SIG-M5 treated with dmso at 0.1 percent for 504 hours (cell line): ENCODE measurements at regions not wholly inside any gene's neighbourhood (a gene's known extent, or its start where the extent isn't known, plus 50 kb on each side); places are given as distances from the start of the nearest gene placed in this dataset.

ENCODE experiments used
- DNase-seq: peaks from one replicate; lab custom pipeline; 2025; ENCODE audit not compliant: unreplicated experiment; lab: John Stamatoyannopoulos, UW

DNA sequence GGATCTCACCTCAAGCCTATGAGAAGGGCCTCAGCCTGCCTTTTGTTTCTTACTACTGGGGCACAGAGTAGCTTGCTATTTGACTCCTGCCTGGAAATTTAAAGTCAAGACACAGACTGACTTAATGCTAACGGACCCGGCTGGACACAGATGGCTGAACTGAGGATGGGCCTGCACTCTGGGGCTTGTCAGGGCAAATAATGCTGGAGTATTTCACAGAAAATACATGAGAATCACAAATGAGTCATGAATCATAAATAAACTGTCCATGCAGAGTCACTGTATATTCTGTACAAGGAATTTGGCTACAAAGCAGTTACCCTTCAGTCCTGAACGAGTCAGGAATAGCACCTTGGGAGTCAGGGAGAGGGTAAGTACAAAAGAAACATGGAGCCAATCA is 683.2 kb upstream of the FOXG1 start:
- DNase-seq, result no peak

DNA sequence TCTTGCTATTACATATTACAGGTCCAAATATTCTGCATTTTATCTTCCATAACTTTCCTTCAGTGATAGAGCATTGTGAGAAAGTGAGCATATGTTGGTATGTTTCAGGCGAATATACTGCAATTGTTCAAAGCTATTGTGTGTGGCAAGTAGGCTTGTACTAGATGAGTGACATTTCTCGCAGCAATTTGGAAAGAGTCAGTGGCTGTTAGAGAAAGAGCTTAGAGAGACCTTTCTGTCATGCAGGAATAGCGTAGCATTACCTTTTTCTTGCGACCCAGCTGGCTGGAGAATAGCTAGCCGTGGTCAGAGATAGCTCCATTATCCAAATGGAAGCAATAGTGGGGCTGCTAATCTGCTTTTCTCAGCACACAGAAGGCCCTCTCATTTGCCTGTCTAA is 678.5 kb upstream of the FOXG1 start:
- DNase-seq, result no peak

DNA sequence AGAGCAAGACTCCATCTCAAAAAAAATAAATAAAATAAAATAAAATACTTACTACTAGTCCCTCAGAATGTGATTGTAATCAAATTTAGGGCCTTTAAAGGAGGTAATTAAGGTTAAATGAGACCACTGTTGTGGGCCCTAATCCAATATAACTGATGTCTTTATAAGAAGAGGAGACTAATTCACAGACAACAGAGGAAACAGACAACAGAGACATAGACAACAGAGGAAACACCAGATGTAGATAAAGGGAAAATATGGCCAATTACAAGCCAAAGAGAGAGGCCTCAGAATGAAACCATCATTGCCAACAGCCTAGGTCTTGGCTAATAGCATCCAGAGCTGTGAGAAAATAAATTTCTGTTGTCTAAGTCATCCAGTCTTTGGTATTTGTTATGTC is 669.0 kb upstream of the FOXG1 start:
- no peak for DNase-seq

DNA sequence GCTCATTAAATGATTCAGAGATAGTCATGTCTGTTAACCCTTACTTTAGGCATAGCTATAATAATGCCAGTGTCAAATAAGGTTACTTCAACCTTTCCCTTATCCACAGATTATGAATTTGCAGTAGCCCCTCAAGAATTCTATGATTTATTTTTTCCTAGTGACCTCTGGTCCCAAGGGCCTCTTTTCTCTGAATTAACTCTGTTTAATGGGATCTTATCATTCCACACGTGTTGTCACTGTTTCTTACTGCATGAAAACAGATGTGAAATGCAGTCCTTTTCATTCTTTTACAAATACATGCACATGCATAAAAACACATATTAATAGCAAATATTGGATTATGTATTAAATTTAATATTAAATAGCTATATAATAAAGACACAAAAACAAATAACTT is 667.7 kb upstream of the FOXG1 start:
- no peak for DNase-seq

DNA sequence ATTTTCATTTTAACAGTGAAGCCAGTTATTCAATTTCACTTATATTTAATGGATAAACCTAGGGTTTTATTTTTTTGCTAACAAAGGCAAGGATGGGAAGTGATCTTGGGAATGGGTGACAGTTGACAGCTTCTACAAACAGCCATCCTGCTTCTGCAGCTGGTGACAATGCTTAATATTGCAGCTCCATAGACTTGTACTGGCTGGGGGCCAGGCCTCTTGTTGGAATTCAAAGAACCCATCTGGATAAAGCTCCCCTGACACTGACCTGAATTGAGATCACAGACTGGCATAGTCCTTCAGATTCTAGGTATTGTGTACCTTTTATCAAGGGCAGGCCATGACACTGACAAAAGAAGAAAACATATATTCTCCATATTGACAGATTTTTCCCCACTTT is 664.6 kb upstream of the FOXG1 start:
- DNase-seq, result no peak

DNA sequence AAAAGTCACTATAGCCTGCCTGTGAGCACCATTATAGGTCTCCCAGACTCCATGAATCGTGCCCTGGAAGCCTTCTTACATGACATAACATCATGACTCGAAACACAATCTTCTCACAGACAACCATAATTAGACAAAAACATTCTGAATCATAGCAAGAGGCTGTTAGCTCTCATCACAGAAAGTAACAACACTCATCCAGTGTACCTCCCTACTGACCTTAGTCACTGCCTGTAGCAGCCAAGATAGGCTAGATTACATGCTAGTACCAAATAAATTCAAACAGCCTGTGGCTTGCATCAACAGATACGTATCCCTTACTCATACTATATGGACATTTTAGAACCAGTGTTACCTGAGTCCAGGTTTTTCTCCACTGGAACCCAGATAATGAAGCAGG is 663.8 kb upstream of the FOXG1 start:
- no peak for DNase-seq

DNA sequence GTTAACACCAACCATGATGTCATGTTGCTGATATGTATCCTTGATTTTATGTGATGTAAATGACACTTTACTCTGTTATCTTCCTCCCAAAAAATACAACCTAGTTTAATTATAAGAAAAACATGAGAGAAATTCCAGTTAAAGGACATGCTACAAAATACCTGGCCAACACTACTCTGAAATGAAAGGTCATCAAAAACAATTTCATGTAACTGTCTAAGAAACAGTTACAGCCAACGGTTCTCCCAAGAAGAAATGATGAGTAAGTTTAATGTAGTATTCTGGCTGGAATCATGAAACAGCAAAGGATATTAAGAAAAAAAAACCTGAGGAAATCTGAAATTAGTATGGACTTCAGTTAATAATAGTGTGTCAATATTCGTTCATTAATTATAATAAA is 653.3 kb upstream of the FOXG1 start:
- no peak for DNase-seq

DNA sequence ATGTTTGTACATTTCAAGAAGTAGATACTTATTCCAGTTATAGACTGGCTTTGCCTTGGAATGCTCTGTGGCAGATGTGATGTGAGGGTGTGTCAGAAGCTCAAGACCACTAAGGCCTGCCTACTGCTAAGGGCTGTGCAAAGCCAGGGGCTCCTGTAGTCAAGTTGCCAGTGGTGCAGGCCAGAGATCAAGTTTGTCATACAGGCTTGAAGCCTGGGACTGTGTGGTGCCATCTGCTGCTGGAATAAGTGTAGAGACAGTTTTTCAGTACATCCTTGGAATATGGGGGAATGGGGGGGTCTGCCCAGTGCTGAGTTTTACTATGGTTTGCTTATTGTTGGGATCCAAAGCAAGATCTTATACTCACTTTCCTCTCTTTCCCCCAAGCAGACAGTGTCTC is 649.9 kb upstream of the FOXG1 start:
- no peak for DNase-seq

DNA sequence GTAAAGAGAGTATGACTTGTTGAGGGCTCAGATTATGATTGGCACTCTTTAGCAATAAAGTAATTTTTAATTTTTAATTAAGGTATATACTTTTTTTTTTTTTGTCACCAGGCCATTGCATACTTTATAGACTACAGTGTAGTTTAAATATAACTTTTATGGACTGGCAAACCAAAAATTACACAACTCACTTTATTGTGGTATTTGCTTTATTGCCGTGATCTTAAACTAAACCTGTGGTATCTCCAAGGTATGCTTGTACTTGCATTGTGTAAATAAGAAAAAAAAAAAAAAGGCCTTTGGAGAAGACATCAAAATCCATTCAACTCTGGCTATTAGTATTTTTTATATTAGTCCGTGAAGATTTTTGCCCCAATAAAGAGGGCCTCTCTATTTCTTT is 646.7 kb upstream of the FOXG1 start:
- no peak for DNase-seq

DNA sequence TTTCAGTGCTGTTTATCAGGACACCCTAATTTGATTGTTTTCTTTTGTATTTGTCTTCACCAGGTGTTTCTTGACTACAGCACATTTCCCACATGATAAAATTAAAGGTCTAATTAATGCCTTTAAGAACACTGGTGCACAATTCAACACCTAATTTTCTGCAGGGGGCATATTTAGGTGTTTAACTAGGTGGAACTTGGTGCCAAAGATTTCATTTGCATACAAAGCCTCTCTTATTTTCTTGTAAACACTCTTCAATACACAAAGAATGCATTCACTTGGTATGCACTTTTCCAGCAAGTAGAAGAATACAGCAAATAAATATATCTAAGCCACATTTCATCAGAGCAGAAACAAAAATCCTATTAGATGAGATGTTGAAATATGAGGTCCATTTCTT is 646.2 kb upstream of the FOXG1 start:
- no peak for DNase-seq

DNA sequence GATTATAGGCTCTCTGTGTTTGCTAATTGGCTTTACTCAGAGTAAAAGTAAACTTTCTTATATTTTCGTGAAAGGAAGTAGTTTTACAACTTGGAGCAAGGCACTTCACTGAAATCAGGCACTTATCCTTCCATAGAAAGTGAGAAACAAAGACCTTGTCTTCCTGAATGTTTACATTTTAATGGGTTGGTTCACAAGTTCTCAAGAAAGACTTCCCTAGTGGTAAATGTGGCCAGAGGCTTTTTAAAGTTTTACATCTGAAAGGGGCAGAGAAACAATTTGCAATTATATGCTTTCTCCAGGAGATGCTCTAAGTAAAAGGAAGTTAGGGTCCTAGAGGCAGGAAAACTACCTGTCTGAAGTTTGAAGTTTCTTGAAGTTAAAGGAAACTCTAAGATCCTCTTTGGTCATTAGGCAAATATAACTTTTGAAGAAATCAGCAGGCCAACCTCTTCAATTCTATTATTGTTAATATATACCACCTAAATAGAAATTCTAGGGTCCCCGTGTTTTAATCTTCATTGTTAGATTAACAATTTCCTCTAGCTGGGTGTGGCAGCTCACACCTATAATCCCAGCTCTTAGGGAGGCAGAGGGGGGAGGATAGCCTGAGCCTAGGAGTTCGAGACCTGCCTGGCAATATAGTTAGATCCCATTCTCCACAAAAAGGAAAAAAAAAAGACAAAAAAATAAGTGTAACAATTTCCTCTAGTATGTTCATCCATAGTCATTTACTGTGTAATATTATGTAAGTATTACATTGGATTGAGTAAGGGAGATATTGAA is 644.9 kb upstream of the FOXG1 start:
- DNase-seq, result no peak

DNA sequence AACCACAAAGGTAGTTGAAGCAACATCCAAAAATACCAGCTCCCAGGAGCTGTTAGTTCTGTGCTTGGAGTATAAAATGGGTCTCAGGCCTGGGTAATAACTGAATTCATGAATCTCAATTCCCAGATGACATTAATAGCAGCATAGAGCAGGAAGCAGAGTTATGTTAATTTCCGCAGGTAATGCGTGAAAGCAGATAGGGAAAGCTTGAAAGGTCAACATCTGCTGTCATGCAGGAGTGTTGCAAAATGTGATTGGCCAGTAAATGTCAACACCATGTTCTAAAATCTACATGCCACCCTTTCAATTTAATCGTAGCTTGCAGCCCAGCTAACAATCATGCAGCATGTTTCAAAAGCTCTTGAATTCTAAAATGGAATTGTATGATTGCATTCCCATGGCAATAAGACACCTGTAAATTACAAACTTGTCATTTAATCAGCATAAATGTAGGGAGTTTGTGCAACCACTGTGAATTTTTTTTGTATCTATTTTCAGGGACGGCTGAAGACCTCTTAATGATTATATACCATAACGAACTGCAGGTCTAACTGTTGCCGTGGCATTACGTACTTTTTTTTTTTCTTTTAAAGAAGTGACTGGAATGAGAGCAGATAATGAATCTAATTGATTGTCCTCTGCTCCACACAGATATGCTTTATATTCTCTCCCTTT is 635.8 kb upstream of the FOXG1 start:
- DNase-seq, result no peak

DNA sequence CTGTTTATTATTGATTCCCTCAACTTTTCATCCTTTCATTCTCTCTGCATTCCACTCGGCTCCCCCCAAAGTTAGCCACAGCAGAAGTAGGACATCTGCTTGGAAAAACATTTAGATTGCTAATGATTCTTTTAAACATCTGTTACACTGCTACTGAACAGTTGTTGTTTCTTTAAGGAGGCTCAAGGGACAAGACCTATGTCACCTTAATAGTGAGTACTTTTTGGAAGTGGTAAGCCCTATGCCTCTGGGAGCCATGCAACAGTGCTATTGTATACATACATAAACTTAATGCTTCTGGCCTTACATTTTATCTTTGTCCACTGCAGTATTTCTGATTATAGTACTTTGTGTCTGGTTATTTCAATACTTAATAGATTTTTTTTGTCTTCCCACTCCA is 628.2 kb upstream of the FOXG1 start:
- DNase-seq, result no peak

DNA sequence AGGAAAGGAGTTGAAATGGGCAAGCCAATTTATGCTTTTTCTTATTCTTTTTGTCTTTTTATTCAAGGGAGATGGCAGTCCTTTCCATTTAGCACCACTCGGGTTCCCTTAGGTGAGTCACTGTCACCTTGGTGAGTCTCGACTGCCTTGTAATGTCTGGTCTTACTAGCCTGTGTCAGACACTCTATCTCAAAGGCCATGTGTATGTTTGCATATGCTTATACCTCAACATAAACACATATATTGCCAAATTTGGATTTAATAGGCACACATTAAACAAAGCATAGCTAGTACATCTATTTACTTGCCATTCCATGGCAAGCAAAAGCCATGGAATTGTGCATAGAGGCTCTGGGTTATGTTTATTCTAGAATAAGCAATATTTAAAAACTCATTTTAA is 624.9 kb upstream of the FOXG1 start:
- DNase-seq, result peak; percentile 15

DNA sequence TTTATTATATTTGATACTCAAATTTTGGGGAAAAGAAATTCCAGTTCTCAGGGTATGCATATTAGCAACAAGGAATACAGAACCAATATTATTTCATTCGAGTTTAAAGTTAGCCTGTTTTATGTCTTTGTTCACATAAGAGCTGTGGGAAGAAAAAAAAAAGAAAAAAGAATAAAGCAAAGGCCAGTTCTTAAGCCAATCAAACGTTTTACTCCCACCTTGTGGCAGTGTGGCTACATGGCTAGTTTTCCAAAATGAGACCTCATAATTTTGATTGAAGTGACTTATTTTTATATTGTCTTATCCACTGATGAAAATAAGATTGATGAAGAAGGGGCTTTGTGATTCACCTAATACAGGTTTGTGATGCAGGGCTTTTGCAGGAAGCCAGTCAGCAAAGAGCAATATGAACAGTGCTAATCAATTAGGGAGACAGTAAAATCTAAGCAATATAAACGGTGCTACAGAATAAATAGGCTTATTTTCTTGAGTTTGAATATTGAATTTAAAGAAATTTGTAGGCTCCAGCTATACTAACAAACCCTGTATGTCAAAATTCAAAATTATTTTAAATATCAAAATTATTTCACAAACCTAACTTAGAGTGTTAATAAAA is 624.1 kb upstream of the FOXG1 start:
- DNase-seq, result no peak

DNA sequence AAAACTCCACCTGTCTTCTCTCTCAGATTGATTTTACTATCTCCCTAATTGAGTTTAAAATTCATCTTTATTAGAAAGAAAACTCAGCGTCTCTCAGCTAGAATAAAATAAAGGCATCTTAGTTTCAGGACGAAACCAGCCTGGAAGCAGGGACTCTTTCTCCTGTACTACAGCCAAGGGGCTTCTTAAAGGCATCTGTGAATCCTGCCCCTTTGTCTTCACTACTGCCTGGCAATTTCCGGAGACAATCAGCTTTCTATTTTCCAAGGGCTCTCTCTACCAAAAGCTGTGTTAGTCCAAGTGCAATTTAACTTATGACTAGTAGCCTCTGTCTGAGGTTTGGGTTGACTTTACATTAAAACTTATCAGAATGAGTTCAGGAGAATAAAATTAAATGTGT is 623.3 kb upstream of the FOXG1 start:
- DNase-seq, result no peak

DNA sequence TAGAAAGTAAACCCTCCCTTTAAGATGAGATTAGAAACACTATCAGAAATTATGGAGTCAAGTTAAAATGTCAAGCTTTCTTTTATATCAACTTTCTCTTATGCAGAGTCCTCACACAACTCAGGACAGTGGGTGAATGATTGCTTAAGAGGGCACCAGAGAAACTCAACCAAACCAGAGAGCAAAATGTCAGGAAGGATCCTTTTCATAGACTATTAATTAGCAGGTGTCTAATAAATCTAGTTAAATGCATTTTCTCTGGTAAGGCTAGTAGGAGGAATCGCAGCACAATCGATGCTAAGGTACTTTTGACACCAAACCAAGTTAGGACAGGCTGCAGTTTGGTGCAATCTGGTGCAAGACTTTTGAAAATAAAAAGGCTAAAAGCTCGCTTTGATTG is 614.7 kb upstream of the FOXG1 start:
- no peak for DNase-seq

DNA sequence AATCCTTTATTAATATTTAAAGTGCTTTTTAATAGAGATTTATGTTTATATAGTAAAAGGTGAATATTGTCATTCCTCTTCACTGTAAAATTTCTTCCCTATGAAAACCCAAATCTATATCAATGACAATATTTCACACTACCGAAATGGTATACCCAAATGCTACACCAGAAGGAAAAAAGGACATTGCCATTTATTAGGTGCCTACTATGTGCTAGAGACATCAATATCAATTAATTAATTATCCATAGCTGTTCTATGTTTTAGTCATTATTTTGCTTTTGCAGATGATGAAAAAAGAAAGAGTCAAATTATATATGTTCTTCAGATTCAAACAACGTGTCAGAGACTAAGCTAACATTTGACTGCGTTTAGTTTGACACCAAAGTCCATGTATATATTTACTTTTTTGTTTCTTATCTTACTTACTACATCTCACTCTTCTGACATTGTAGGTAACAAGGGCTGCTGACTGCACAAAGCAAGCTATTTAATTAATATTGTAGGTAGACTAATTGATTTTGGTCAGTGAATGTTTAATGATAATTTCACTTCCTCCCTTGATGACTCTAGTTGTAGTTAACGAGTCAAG is 614.0 kb upstream of the FOXG1 start:
- DNase-seq, result no peak

DNA sequence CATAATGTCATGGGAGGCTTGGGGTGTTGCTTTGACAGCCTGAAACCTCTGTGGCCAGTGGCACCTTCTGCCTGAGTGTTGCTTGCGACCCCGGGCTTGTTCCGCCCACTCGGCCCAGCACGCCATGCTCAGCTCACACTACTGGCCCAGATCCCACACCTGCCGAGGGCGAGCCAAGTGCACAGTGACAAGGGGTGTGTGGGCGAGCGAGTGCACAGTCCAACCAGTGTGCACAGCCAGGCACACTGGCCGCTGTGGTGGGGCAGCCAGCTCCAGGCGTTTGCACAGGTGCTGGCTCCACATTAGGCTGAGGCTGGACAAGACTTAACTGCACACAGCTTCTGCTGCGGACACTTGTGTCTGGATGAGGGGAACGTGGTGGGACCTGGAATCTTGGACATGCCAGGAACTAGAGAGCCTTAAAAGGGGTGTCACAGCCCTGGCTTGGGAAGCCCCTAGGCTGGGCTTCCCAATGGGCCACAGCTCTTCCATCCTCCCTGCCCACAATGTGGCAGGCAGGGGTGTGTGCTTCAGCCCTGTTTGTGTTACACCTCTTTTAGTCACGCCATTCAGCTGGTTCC is 609.2 kb upstream of the FOXG1 start:
- no peak for DNase-seq

DNA sequence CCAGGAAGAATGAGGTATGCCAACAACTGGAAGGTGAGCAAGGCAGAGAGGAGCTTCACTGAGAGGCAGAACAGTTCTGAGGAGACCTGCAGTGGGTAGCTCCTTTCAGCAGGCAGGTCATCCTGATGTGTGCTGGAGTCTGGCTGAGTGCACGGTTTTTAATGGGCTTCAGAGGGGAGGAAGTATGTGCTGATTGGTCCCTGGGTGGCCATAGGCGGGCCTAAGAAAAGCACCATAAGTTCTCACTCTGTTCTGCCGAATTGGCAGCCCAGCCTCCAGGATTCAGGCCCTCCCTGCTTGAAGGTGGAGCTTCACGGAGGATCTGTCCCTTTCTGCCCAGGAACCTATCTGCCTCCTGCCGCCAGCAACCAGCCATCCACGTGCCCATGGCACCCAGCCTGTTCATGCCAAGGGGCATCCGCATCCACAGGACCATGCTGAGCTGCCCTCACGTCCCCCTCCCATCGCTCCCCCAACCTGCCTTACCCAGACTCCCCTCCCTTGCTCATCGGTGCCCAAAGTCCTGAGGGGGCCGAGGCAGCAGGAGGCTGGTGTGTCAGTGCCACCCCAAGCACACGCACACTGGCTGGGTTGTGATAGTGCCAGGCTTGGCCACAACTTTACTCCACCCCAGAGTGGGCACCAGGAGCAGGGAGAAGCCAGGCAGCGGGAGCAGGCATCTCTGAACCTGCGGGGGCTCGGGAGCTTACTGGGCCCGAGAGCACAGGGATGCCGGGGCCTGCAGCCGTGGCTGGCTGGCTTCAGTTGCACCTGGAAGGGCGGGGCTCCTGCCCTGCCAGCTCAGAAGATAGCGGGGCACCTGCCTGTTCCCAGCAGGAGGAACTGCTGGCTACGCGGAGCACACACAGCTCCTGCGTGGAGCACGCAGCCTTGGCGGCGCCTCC is 608.4 kb upstream of the FOXG1 start:
- no peak for DNase-seq

DNA sequence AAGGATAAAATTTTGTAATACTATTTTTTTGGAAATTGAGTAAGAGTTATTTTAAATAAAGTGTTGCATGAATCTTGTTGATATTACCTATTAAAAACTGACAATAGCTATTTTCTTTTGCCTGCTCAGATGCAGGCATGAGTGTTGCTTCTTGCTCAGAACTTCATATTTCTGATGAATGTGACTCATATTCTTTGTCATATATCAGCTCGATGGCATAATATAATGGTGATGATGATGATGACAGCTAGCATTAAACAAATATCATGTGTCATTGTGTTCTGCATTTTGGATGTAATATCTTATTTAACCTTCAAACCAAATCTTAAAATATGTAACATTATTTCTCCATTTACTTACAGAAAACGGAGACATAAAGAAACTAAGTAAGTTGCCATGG is 605.5 kb upstream of the FOXG1 start:
- DNase-seq, result no peak
